Ascending aorta (tissue), 2 donors: ENCODE measurements at regions not wholly inside any gene's neighbourhood (a gene's known extent, or its start where the extent isn't known, plus 50 kb on each side); places are given as distances from the start of the nearest gene placed in this dataset.

Source experiments
- DNase-seq, 2 donors: peaks; one replicate each; pipeline ENCODE4 v3.0.0-alpha.2; 2019; ENCODE audit warnings: low spot score in 2 of 2
- H3K27ac ChIP-seq, 2 donors: fragments of 200-600 bp; sonication (generic); one replicate each; pipeline ENCODE4 v1.5.1; 2016 to 2017; ENCODE audit warnings: mild to moderate bottlenecking in 1 of 2
- H3K27me3 ChIP-seq: fragments of 200-600 bp; sonication (generic); one replicate; pipeline ENCODE4 v1.5.1; 2017
- H3K36me3 ChIP-seq, 2 donors: fragments of 200-600 bp; sonication (generic); one replicate each; pipeline ENCODE4 v1.5.1; 2016
- H3K4me1 ChIP-seq, 2 donors: fragments of 200-600 bp; sonication (generic); one replicate each; pipeline ENCODE4 v1.5.1; 2016 to 2017; ENCODE audit warnings: mild to moderate bottlenecking in 1 of 2
- H3K4me3 ChIP-seq, 2 donors: fragments of 200-600 bp; sonication (generic); one replicate each; pipeline ENCODE4 v1.5.1; 2016 to 2017; ENCODE audit warnings: mild to moderate bottlenecking in 1 of 2
- H3K9me3 ChIP-seq, 2 donors: fragments of 200-600 bp; sonication (generic); one replicate each; pipeline ENCODE4 v1.5.1; 2016
- CTCF ChIP-seq, 3 experiments: fragments of 200-600 bp in 2 of 3; fragments of 450-650 bp in 1 of 3; sonication (generic) in 2 of 3; IDR thresholded peaks; one replicate each; pipeline ENCODE4 v1.5.1; 2016 to 2019; ENCODE audit warnings: antibody characterized with exemption in 3 of 3, mild to moderate bottlenecking in 1 of 3, moderate library complexity in 1 of 3
- intact Hi-C: fragments of 100-400 bp; cut with DNase I; formaldehyde crosslinking; loops from one replicate; pipeline ENCODE4 v1.15.1; 2023

GRCh38 chr11:70709596-70709995, 311.3 kb downstream of the CTTN start:
- no peak overlapping the region for H3K27ac ChIP-seq
- no peak overlapping the region for H3K4me3 ChIP-seq
- H3K27me3 ChIP-seq: no peaks in the 10 kb centered on the region
- no peaks in the 10 kb centered on the region for H3K9me3 ChIP-seq
- intact Hi-C loops: no loop called here
- DNase-seq: no peak
- no peaks in the 10 kb centered on the region for H3K36me3 ChIP-seq
- no peaks in the 10 kb centered on the region for H3K4me1 ChIP-seq
- TF ChIP-seq CTCF (IDR thresholded peaks at IDR 0.05): no peak

- no peaks in the 10 kb centered on the region for H3K27me3 ChIP-seq
- intact Hi-C loops: no loop called here
- no peak for DNase-seq
- no peaks in the 10 kb centered on the region for H3K36me3 ChIP-seq
- H3K27ac ChIP-seq: no peak overlapping the region
- no peaks in the 10 kb centered on the region for H3K9me3 ChIP-seq
- no peak for TF ChIP-seq CTCF (IDR thresholded peaks at IDR 0.05)
- no peak overlapping the region for H3K4me3 ChIP-seq
- no peaks in the 10 kb centered on the region for H3K4me1 ChIP-seq
Measured at GRCh38 chr11:70710192-70710591, 311.9 kb downstream of the CTTN start.

GRCh38 chr11:70710601-70711000, 312.3 kb downstream of the CTTN start:
- TF ChIP-seq CTCF (IDR thresholded peaks at IDR 0.05): no peak
- H3K4me1 ChIP-seq: no peaks in the 10 kb centered on the region
- H3K27ac ChIP-seq: no peak overlapping the region
- intact Hi-C loops: no loop called here
- no peaks in the 10 kb centered on the region for H3K36me3 ChIP-seq
- no peaks in the 10 kb centered on the region for H3K9me3 ChIP-seq
- H3K4me3 ChIP-seq: no peak overlapping the region
- no peak for DNase-seq
- no peaks in the 10 kb centered on the region for H3K27me3 ChIP-seq

GRCh38 chr11:70711095-70711910, 313.0 kb downstream of the CTTN start:
- intact Hi-C loops: no loop called here
- no peak for DNase-seq
- no peak for TF ChIP-seq CTCF (IDR thresholded peaks at IDR 0.05)

GRCh38 chr11:70711911-70712185, 313.5 kb downstream of the CTTN start:
- Histone ChIP-seq H3K27me3 (no peaks in the 10 kb centered on the region), H3K4me3 (no peak overlapping the region), H3K4me1 (no peaks in the 10 kb centered on the region), H3K9me3 (no peaks in the 10 kb centered on the region), H3K36me3 (no peaks in the 10 kb centered on the region), H3K27ac (no peak overlapping the region)
- intact Hi-C loops: no loop called here
- TF ChIP-seq CTCF (IDR thresholded peaks at IDR 0.05): no peak
- DNase-seq: no peak

More at GRCh38 chr11:70711095-70711910, 313.0 kb downstream of the CTTN start:
- Histone ChIP-seq H3K4me3 (no peak overlapping the region), H3K27me3 (no peaks in the 10 kb centered on the region), H3K27ac (no peak overlapping the region), H3K36me3 (no peaks in the 10 kb centered on the region), H3K9me3 (no peaks in the 10 kb centered on the region), H3K4me1 (no peaks in the 10 kb centered on the region)

GRCh38 chr11:70712471-70712870, 314.1 kb downstream of the CTTN start:
- no peaks in the 10 kb centered on the region for H3K27me3 ChIP-seq
- intact Hi-C loops: no loop called here
- no peak overlapping the region for H3K27ac ChIP-seq
- no peak for DNase-seq
- H3K36me3 ChIP-seq: no peaks in the 10 kb centered on the region
- no peaks in the 10 kb centered on the region for H3K9me3 ChIP-seq
- TF ChIP-seq CTCF (IDR thresholded peaks at IDR 0.05): no peak
- no peak overlapping the region for H3K4me3 ChIP-seq
- no peaks in the 10 kb centered on the region for H3K4me1 ChIP-seq
